G401.6 (cell line): ENCODE measurements at regions not wholly inside any gene's neighbourhood (a gene's known extent, or its start where the extent isn't known, plus 50 kb on each side); places are given as distances from the start of the nearest gene placed in this dataset.

Experiments
- FAIRE-seq: peaks from 2 replicates; lab custom pipeline; 2012; peaks lifted over from hg19 to GRCh38; lab: Jason Lieb, UNC

DNA sequence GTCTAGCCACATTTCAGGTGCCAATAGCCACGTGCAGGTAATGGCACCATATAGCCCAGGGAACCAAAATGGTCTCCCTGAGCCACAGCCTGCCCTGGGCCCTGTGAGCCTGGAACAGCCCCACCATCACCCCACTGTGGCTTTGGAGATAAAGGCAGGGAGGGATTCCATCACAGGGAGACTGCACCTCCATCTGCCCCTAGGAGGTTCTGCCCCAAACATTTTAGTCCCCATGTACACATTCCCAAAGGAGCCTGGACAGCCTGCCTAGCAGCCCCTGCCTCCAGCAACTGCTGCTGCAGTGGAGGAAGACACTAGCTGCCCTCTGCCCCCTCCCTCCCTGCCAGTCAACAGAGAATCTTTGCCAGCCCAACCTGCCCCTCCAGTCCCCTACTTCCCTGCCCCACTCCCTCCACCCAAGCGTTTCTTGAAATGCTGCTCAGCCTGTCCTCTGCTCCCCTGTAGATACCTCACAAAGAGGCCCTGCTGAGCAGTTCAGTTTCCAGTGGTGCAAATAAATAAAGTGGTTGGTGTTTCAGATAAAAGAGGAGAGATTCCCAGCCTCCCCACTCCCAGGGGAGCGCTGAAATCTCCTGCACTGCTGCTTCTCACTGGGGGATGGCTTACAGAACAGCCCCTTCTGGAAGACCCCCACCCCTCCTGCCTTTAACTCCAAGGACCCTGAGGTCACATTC is 921.8 kb downstream of the UQCRFS1 start:
- no peak for FAIRE-seq

DNA sequence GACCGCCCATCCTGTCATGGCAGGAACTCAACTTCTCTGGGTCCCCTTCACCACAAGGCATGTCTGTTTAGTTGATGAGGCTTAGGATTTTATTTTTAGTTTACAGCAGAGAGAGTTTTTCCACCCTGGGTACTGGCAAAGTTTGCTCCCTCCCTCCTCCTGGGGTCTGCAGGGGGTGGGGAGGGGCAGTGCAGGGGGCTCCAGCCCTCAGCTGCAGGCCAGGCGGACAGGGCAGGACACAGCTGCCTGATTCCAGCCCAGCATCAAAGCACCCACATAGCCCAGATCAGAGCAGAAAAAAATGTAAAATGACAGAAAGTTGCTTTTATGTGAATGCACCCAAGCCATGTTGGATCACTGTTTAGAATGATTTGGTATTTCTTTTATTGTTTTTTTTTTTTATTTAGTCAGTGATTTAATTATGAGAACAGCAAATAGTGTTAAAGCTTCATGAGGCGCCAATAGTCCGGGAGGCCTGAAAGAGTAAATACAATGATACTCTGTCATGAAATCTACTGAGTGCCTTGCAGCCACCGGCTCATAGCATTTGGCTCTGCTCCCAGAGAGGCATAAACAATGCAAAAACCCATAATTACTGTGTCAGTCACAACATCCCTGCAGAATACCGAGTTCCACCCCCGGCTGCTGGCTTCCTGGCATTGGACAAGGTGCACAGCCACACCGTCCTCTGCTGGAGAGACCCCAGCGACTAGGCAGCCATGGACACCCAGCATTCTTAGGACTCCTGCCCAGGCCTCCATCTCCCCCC is 923.5 kb downstream of the UQCRFS1 start:
- peak; percentile 93 for FAIRE-seq

DNA sequence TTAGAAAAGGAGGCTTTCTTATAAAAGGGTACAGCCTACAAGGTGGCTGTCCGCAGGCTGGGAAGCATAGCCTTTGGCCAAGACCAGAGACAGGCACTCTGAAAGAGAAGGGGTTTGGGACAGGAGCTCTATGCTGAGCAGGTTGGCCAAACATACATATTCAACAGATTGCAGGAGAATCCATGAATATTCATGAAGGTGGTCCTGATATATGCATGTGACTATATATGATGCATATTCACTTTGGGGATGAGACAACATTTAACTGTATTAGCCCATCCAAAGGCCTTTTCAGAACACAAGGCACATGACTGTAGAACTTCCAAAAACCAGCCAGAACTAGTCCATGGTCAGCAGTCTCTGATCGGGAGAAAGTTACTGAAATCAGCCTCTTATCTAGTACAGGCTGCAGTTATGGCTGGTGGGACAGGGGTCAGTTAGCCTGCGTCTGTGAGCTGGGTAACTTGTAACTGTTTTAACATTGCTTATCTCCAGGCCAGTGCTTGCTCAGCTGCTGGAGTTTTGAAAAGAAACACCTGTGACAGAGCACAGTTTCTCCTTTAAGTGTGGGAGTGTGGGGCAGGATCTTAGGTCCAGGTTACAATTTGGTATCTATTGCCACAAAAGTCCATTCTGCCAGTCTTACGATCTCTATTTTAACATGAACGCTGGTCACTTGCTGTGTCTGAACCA is 924.2 kb downstream of the UQCRFS1 start:
- no peak for FAIRE-seq

DNA sequence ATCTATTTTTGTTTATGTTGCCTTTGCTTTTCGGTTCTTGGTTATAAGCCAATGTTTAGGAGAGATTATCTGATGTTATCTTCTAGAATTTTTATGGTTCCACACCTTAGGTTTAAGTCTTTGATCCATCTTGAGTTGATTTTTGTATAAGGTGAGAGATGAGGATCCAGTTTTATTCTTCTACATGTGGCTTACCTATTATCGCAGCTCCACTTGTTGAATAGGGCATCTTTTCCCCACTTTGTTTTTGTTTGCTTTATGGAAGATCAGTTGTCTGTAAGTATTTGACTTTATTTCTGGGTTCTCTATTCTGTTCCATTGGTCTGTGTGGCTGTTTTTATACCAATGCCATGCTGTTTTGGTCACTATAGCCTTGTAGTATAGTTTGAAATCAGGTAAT is 927.0 kb downstream of the UQCRFS1 start:
- FAIRE-seq, result no peak

GRCh38 chr19:28285078-28285477 is 927.9 kb downstream of the UQCRFS1 start:
- FAIRE-seq, result no peak

DNA sequence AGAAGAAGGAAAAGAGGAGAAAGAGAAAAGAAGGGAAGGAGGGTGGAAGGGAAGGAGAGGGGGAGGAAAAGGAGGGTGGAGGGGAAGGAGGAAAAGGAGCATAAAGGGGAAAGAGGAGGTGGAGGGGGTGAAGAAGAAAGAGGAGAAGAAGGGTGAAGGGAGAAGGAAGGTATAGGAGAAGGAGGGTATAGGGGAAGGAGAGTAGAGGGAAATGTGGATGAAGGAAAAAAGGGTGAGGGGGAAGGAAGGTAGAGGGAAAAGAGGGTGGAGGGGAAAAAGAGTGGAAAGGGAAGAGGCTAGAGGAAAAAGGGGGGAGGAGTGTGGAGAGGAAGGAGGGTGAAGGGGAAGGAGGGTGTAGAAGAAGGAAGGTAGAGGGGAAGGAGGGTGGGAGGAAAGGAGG is 928.6 kb downstream of the UQCRFS1 start:
- no peak for FAIRE-seq

- no peak for FAIRE-seq
Observed at GRCh38 chr19:28283592-28283991, 929.4 kb downstream of the UQCRFS1 start.

GRCh38 chr19:28281676-28282075 is 931.3 kb downstream of the UQCRFS1 start:
- FAIRE-seq, result no peak

GRCh38 chr19:28264556-28264955 is 948.4 kb downstream of the UQCRFS1 start:
- FAIRE-seq, result no peak

DNA sequence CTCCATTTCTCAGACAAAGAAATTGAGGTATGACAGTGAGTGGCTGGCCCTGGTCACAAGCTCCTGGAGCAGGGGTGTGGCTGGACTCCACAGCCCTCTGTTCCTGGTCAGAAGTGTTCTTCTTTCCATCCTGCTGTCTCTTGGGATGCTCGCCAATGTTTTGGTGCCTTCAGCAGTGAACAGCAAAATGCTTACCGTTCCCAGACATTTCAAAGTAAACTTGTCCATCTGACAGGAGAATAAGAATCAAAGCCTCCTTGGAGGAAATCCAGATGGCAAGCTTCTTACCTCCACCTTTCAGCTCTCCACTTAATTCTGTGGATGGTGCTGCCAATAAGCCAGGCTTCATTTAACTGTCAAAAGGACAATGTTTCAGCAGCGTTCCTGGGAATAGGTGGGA is 954.1 kb downstream of the UQCRFS1 start:
- no peak for FAIRE-seq

GRCh38 chr19:28257396-28257795 is 955.6 kb downstream of the UQCRFS1 start:
- no peak for FAIRE-seq

- no peak for FAIRE-seq
Observed at GRCh38 chr19:28247243-28247642, 965.7 kb downstream of the UQCRFS1 start.

GRCh38 chr19:28245937-28246336 is 967.0 kb downstream of the UQCRFS1 start:
- no peak for FAIRE-seq

- FAIRE-seq, result no peak
Observed at GRCh38 chr19:28244966-28245365, 968.0 kb downstream of the UQCRFS1 start.

- peak; percentile 85 for FAIRE-seq
Observed at GRCh38 chr19:28242317-28242927, 970.5 kb downstream of the UQCRFS1 start.

DNA sequence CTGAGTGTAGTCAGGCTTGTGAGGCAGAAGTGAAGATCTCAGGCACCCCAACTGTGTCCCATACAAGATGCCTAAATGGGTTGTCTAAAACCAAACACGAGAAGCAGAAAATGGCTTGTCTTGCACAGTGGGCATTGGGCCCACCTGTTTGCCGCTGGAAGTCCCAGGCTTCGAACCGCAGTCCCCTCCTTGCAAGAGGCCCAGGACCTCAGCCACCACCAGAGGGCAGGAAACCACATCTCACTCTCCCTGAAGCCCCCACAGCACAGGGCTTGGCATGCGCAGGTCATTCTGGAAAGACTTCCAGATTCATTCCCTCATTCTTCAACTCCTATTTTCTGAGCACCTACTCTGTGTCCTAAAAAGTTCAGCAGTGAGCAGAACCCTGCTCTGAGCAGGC is 973.7 kb downstream of the UQCRFS1 start:
- FAIRE-seq, result peak; percentile 3

GRCh38 chr19:28238270-28238820 is 974.6 kb downstream of the UQCRFS1 start:
- peak; percentile 83 for FAIRE-seq

DNA sequence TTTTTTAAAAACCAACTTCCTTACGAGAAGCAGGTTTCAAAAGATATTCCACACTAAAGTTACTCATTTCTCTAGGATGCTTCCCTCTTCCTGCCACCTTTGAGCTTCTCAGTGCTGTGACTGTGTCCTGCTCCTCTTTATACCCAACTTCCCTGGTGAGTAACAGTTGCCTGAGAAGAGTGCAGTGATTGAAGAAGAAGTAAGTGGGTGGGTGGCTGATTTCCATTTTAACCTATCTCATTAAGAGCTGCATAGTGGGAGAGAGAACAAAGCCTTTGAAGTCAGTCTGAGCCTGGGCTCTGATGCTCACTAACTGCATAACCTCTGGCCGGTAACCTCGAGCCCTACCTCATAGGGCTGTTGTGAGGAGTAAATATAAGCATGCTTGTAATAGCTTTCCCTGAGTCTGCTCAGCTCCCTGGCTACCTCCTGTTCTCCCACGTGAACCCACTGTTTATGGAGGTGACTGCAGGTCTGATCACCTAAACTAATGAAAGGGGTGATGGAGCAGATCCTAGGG is 977.3 kb downstream of the UQCRFS1 start:
- FAIRE-seq, result peak; percentile 96

- FAIRE-seq, result peak; percentile 98
Observed at GRCh38 chr19:28234637-28235036, 978.3 kb downstream of the UQCRFS1 start.

DNA sequence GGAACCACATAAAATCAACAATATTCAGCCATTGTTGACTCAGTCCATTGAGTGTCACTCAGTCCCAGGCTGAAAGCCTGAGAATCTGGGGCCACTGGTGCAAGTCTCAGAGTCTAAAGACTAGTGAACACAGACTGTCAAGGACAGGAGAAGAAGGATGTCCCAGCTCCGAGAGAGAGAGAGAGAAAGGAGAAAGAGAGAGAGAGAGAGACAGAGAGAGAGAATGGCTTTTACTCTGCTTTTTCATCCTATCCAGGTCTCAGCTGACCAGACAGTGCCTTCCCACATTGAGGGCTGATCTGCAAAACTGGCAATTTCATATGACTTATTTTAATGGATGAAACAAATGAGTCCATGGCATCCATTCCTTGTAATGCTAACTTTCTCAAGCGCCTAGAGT is 984.1 kb downstream of the UQCRFS1 start:
- FAIRE-seq, result no peak

GRCh38 chr19:28224441-28224840 is 988.5 kb downstream of the UQCRFS1 start:
- FAIRE-seq, result no peak

DNA sequence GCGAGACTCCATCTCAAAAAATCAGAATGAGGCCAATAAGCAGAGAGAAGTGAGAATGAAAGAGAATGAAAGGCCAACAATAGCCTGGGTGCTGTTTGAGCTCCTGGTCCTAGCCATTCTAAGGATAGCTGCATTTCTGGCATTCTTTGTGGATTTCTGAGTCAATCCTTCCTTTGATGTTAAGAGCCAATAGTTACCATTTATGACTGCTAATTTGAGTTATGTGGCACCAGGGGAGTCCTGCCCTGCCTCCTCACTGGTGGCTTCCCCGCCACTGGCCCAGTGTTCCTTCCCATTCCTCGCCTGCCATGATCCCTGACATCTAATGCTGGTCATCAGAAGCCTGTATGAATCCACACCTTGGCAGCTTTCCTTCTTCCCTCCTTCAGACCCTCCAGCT is 991.2 kb downstream of the UQCRFS1 start:
- FAIRE-seq, result peak; percentile 85
